Activated naive CD4-positive, alpha-beta T cell treated with anti-CD3 and anti-CD28 coated beads, Interleukin-2, amount 50 U/mL, for 24 hours (primary cell): ENCODE measurements at regions not wholly inside any gene's neighbourhood (a gene's known extent, or its start where the extent isn't known, plus 50 kb on each side); places are given as distances from the start of the nearest gene placed in this dataset.
"Not testable (repeated sequence)": the region's sequence is repeated elsewhere in the genome, so short reads cannot be mapped to it uniquely, and the experiment has no call there.

Experiments
- H3K27ac Mint-ChIP-seq: one replicate; pipeline ENCODE4 v1.8.0; 2021; ENCODE audit warnings: mild to moderate bottlenecking, mixed read lengths
- H3K27me3 Mint-ChIP-seq: one replicate; pipeline ENCODE4 v1.8.0; 2021; ENCODE audit warnings: mixed read lengths
- H3K36me3 Mint-ChIP-seq: one replicate; pipeline ENCODE4 v1.8.0; 2021; ENCODE audit warnings: mixed read lengths
- H3K4me1 Mint-ChIP-seq: one replicate; pipeline ENCODE4 v1.8.0; 2021; ENCODE audit warnings: mixed read lengths
- H3K4me3 Mint-ChIP-seq: one replicate; pipeline ENCODE4 v1.8.0; 2021; ENCODE audit warnings: mild to moderate bottlenecking, mixed read lengths
- H3K9me3 Mint-ChIP-seq: one replicate; pipeline ENCODE4 v1.8.0; 2021; ENCODE audit warnings: mixed read lengths

- H3K4me3 Mint-ChIP-seq = no peak overlapping the region
- no peaks in the 10 kb centered on the region for H3K36me3 Mint-ChIP-seq
- H3K27ac Mint-ChIP-seq = no peak overlapping the region
- H3K27me3 Mint-ChIP-seq = peaks cover 1% of the 10 kb centered on the region
- H3K9me3 Mint-ChIP-seq = no peaks in the 10 kb centered on the region
- H3K4me1 Mint-ChIP-seq = no peaks in the 10 kb centered on the region
Measured at GRCh38 chr10:27328946-27329345, 88.3 kb upstream of the ACBD5 start.

- not testable (repeated sequence) for H3K36me3 Mint-ChIP-seq, H3K27me3 Mint-ChIP-seq, H3K4me3 Mint-ChIP-seq, H3K9me3 Mint-ChIP-seq, H3K27ac Mint-ChIP-seq, H3K4me1 Mint-ChIP-seq
Measured at GRCh38 chr10:27326748-27327147, 86.2 kb upstream of the ACBD5 start.

- Mint-ChIP-seq H3K9me3 (no peaks in the 10 kb centered on the region), H3K27ac (no peak overlapping the region), H3K36me3 (no peaks in the 10 kb centered on the region), H3K4me1 (peaks cover 6% of the 10 kb centered on the region), H3K27me3 (peaks cover 19% of the 10 kb centered on the region), H3K4me3 (peak overlapping the region; percentile 62)
Measured at GRCh38 chr10:27319752-27320431, 79.3 kb upstream of the ACBD5 start.

DNA sequence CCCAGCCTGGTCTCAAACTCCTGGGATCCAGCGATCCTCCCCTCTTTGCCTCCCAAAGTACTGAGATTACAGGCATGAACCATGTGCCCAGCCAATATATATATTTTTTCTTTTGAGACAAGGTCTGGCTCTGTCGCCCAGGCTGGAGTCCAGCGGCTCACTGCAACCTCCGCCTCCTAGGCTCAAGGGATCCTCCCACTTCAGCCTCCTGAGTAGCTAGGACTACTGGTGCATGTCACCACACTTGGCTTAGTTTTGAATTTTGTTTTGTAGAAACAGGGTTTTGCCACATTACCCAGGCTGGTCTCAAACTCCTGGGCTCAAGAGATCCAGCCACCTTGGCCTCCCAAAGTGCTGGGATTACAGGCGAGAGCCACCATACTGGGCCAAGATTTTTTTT lies 78.5 kb upstream of the ACBD5 start:
- Mint-ChIP-seq H3K27me3 (peaks cover 23% of the 10 kb centered on the region), H3K4me3 (peak overlapping the region; percentile 62)
- not testable (repeated sequence) for H3K4me1 Mint-ChIP-seq, H3K27ac Mint-ChIP-seq, H3K9me3 Mint-ChIP-seq, H3K36me3 Mint-ChIP-seq

DNA sequence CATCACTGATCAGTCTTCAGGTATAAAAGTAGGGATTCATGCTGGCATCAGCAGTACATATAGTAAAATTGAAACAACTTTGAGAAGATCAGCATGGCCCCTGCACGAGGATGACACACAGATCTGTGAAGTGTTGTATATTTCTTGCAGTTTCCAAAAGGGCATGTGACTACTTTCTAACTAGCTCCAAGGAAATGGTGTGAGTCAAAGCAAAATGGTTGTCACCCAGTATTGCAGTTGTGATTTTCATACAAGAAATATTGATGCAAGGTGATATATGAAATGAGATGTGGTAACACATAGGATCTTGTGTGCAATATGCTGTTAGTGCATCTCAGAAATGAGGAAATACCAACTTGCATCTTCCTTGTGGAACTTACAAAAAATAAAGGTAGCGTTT lies 74.5 kb upstream of the ACBD5 start:
- H3K27ac Mint-ChIP-seq, H3K4me3 Mint-ChIP-seq, H3K4me1 Mint-ChIP-seq, H3K36me3 Mint-ChIP-seq, H3K9me3 Mint-ChIP-seq: not testable (repeated sequence)
- H3K27me3 Mint-ChIP-seq = peaks cover 20% of the 10 kb centered on the region

- not testable (repeated sequence) for H3K4me3 Mint-ChIP-seq, H3K27ac Mint-ChIP-seq, H3K4me1 Mint-ChIP-seq, H3K9me3 Mint-ChIP-seq, H3K36me3 Mint-ChIP-seq
- peaks cover 17% of the 10 kb centered on the region for H3K27me3 Mint-ChIP-seq
Measured at GRCh38 chr10:27313586-27313985, 73.0 kb upstream of the ACBD5 start.

GRCh38 chr10:27312854-27313253 lies 72.3 kb upstream of the ACBD5 start:
- Mint-ChIP-seq H3K9me3 (no peaks in the 10 kb centered on the region), H3K4me1 (no peaks in the 10 kb centered on the region), H3K36me3 (peaks cover 2% of the 10 kb centered on the region), H3K27me3 (peaks cover 12% of the 10 kb centered on the region), H3K27ac (no peak overlapping the region), H3K4me3 (no peak overlapping the region)

DNA sequence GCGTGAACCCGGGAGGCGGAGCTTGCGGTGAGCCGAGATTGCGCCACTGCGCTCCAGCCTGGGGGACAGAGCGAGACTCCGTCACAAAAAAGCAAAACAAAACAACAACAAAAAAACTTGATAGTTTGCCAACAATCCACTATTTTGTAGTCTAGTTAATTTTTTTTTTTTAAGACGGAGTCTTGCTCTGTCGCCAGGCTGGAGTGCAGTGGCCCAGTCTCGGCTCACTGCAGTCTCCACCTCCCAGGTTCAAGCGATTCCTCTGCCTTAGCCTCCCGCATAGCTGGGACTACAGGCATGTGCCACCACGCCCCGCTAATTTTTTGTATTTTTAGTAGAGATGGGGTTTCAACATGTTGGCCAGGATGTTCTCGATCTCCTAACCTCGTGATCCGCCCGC lies 71.2 kb upstream of the ACBD5 start:
- H3K27ac Mint-ChIP-seq, H3K4me1 Mint-ChIP-seq, H3K4me3 Mint-ChIP-seq, H3K9me3 Mint-ChIP-seq, H3K27me3 Mint-ChIP-seq, H3K36me3 Mint-ChIP-seq: not testable (repeated sequence)

GRCh38 chr10:27298522-27298850 lies 57.9 kb upstream of the ACBD5 start:
- not testable (repeated sequence) for H3K4me3 Mint-ChIP-seq, H3K9me3 Mint-ChIP-seq, H3K36me3 Mint-ChIP-seq, H3K27ac Mint-ChIP-seq, H3K27me3 Mint-ChIP-seq
- peaks cover 12% of the 10 kb centered on the region for H3K4me1 Mint-ChIP-seq

GRCh38 chr10:27297844-27298521 lies 57.4 kb upstream of the ACBD5 start:
- H3K4me3 Mint-ChIP-seq = no peak overlapping the region
- peaks cover 13% of the 10 kb centered on the region for H3K4me1 Mint-ChIP-seq
- no peaks in the 10 kb centered on the region for H3K9me3 Mint-ChIP-seq

GRCh38 chr10:27296285-27296684 lies 55.7 kb upstream of the ACBD5 start:
- peaks cover 27% of the 10 kb centered on the region for H3K4me1 Mint-ChIP-seq
- not testable (repeated sequence) for H3K36me3 Mint-ChIP-seq, H3K27ac Mint-ChIP-seq, H3K4me3 Mint-ChIP-seq, H3K27me3 Mint-ChIP-seq, H3K9me3 Mint-ChIP-seq

More at GRCh38 chr10:27297844-27298521, 57.4 kb upstream of the ACBD5 start:
- H3K27ac Mint-ChIP-seq = no peak overlapping the region
- no peaks in the 10 kb centered on the region for H3K36me3 Mint-ChIP-seq
- H3K27me3 Mint-ChIP-seq = peaks cover 2% of the 10 kb centered on the region

- H3K27me3 Mint-ChIP-seq, H3K36me3 Mint-ChIP-seq, H3K9me3 Mint-ChIP-seq: not testable (repeated sequence)
- H3K4me3 Mint-ChIP-seq = peak overlapping the region; percentile 71
- peaks cover 22% of the 10 kb centered on the region for H3K4me1 Mint-ChIP-seq
- H3K27ac Mint-ChIP-seq = peak overlapping the region; percentile 41
Measured at GRCh38 chr10:27291253-27291895, 50.8 kb upstream of the ACBD5 start.
